GM19395 (cell line): ENCODE measurements at regions not wholly inside any gene's neighbourhood (a gene's known extent, or its start where the extent isn't known, plus 50 kb on each side); places are given as distances from the start of the nearest gene placed in this dataset.
"Not testable (repeated sequence)": the region's sequence is repeated elsewhere in the genome, so short reads cannot be mapped to it uniquely, and the experiment has no call there.

Source experiments
- ATAC-seq: cut with Tn5 transposase; IDR thresholded peaks from one replicate; pipeline ENCODE4 v1.9.1; 2021; ENCODE audit warnings: mild to moderate bottlenecking, moderate library complexity; ENCODE audit not compliant: unreplicated experiment

- peak; percentile 56 for ATAC-seq
Measured at GRCh38 chr9:39559384-39559783, 203.9 kb downstream of the SPATA31A1 start.

- ATAC-seq: not testable (repeated sequence)
Measured at GRCh38 chr9:39566782-39567181, 211.3 kb downstream of the SPATA31A1 start.

GRCh38 chr9:39567396-39567795, 211.9 kb downstream of the SPATA31A1 start:
- ATAC-seq: not testable (repeated sequence)

- not testable (repeated sequence) for ATAC-seq
Measured at GRCh38 chr9:39568900-39569299, 213.4 kb downstream of the SPATA31A1 start.

- not testable (repeated sequence) for ATAC-seq
Measured at GRCh38 chr9:39573024-39574022, 217.9 kb downstream of the SPATA31A1 start.

- ATAC-seq: not testable (repeated sequence)
Measured at GRCh38 chr9:39579000-39579399, 223.5 kb downstream of the SPATA31A1 start.

GRCh38 chr9:39581296-39581695, 225.8 kb downstream of the SPATA31A1 start:
- not testable (repeated sequence) for ATAC-seq

GRCh38 chr9:39582677-39583412, 227.4 kb downstream of the SPATA31A1 start:
- ATAC-seq: not testable (repeated sequence)

- not testable (repeated sequence) for ATAC-seq
Measured at GRCh38 chr9:39583413-39583747, 227.9 kb downstream of the SPATA31A1 start.

GRCh38 chr9:39585233-39585632, 229.8 kb downstream of the SPATA31A1 start:
- ATAC-seq: not testable (repeated sequence)

GRCh38 chr9:39587844-39588499, 232.5 kb downstream of the SPATA31A1 start:
- no peak for ATAC-seq

GRCh38 chr9:39588500-39589137, 233.2 kb downstream of the SPATA31A1 start:
- ATAC-seq: no peak

GRCh38 chr9:39604089-39604488, 248.6 kb downstream of the SPATA31A1 start:
- ATAC-seq: not testable (repeated sequence)

- peak; percentile 99 for ATAC-seq
Measured at GRCh38 chr9:39611449-39612231, 256.2 kb downstream of the SPATA31A1 start.

GRCh38 chr9:39616480-39616879, 261.0 kb downstream of the SPATA31A1 start:
- ATAC-seq: not testable (repeated sequence)

- ATAC-seq: not testable (repeated sequence)
Measured at GRCh38 chr9:39624048-39624447, 268.6 kb downstream of the SPATA31A1 start.

GRCh38 chr9:39632071-39632470, 276.6 kb downstream of the SPATA31A1 start:
- ATAC-seq: not testable (repeated sequence)

GRCh38 chr9:39649029-39649428, 293.6 kb downstream of the SPATA31A1 start:
- not testable (repeated sequence) for ATAC-seq

GRCh38 chr9:39656960-39657603, 301.6 kb downstream of the SPATA31A1 start:
- ATAC-seq: peak; percentile 85
